GM18502 (cell line): ENCODE measurements at regions not wholly inside any gene's neighbourhood (a gene's known extent, or its start where the extent isn't known, plus 50 kb on each side); places are given as distances from the start of the nearest gene placed in this dataset.

Source experiments
- ATAC-seq: cut with Tn5 transposase; IDR thresholded peaks from one replicate; pipeline ENCODE4 v1.9.1; 2021; ENCODE audit warnings: mild to moderate bottlenecking; ENCODE audit not compliant: unreplicated experiment, poor library complexity

- no peak for ATAC-seq
Measured at GRCh38 chr18:77501266-77501665, 251.6 kb downstream of the GALR1 start.

DNA sequence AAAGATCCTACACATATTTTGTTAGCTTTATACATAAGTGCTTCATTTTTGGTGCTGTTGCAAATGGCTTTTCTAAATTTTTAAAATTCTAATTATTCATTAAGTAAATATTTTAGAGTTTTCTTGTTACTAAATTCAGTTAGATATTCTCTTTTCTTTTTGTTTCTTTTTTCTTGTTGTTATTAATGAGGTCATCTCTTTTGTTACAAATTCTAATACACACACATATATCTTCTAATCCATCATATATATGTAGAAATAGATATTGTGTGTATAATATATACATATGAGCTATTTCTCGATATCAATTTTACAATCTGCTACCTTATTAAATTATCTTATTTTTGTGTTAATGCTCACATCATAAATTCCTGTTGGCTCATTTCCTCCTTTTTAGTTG lies 255.9 kb downstream of the GALR1 start:
- no peak for ATAC-seq

DNA sequence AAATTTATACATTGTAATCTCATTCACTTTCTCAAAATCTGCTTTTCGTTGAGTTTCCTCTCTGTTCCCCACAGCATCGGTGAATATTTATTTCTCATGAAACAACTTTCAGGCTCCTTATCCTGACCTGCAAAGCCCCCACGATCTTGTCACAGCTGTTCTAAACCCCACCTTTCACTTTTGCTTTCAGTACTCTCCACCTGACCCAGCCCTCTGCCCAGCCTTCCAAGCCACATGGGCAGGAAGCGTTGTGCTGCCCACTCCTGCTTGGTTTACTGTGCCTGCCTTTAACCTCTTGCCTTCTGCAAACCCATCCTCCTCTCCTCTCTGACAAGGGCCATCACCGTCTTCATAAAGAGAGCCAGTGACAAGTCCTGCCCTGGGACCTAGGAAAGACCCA lies 262.5 kb downstream of the GALR1 start:
- no peak for ATAC-seq

- no peak for ATAC-seq
Measured at GRCh38 chr18:77517901-77518300, 268.3 kb downstream of the GALR1 start.

DNA sequence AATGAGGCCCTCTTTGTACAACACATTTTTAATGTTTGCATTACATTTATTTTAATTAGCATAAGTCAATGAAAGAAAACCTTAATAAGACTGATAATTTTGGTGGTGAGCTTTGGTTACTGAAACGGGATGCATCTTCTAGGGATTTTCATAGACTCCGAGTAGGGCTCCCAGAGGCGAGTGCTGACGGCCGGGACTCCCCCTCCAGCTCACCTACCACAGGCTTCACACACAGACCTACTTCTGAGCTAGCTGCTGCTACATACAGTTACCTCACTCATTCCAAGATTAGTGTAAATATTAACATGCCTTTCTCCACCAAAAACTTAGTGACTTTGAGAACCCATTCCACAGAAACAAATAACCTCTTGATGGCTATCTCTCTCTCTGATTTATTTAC lies 271.1 kb downstream of the GALR1 start:
- no peak for ATAC-seq

GRCh38 chr18:77522051-77522675 lies 272.5 kb downstream of the GALR1 start:
- ATAC-seq = peak; percentile 36

- ATAC-seq = no peak
Measured at GRCh38 chr18:77524909-77525308, 275.3 kb downstream of the GALR1 start.

GRCh38 chr18:77526962-77527361 lies 277.3 kb downstream of the GALR1 start:
- no peak for ATAC-seq

- ATAC-seq = no peak
Measured at GRCh38 chr18:77528872-77529271, 279.2 kb downstream of the GALR1 start.

DNA sequence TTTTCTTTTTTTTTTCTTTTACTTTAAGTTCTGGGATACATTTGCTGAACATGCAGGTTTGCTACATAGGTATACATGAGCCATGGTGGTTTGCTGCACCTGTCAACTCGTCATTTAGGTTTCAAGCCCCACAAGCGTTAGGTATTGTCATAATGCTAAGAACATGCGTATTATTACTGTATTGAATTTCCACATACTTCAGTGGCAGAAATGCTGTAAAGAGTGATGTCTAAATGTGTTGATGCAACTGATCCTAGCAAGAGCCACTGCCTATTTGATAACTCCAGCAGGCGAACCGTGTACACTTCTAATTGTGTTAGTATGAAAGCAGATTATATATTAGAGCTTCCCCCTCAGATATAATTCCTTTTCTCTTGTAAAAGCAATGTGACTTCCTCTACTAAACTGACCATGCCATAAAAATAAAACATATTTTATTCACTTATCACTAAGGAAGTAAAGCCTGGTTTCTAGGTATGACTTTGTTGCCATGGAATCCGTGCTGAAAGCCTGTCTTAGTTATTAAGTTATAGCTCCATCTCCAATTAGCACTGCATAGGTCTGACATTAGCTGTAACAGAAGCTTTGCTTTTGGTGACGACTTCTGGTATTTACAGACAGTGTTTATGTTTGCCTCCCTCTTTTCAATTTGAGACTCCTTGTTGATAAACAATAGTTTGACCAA lies 280.0 kb downstream of the GALR1 start:
- ATAC-seq = no peak

GRCh38 chr18:77530732-77531131 lies 281.1 kb downstream of the GALR1 start:
- ATAC-seq = no peak

GRCh38 chr18:77539860-77540259 lies 290.2 kb downstream of the GALR1 start:
- no peak for ATAC-seq

DNA sequence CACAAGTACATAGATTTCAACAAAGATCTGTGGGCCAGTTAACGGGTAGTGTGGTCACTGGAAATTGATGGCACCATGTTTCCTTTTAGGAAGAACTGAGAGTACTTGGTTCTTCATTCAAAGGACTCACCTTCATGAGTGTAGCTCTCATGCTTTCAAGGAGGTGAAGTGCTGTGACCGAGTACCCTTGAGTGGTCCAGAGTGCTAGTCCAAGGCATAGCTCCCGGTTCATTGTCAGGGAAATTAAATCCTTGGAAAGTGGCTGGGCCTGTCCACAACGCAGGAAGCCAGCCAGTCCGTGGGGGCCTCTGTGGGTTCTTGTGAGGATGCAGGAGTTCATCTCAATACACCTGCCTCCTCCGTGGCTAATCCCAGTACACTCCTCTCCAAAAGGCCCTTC lies 295.1 kb downstream of the GALR1 start:
- ATAC-seq = no peak

- ATAC-seq = no peak
Measured at GRCh38 chr18:77547757-77548156, 298.1 kb downstream of the GALR1 start.

GRCh38 chr18:77548790-77549420 lies 299.3 kb downstream of the GALR1 start:
- ATAC-seq = no peak

- no peak for ATAC-seq
Measured at GRCh38 chr18:77550625-77551024, 301.0 kb downstream of the GALR1 start.

- no peak for ATAC-seq
Measured at GRCh38 chr18:77551055-77551454, 301.4 kb downstream of the GALR1 start.

DNA sequence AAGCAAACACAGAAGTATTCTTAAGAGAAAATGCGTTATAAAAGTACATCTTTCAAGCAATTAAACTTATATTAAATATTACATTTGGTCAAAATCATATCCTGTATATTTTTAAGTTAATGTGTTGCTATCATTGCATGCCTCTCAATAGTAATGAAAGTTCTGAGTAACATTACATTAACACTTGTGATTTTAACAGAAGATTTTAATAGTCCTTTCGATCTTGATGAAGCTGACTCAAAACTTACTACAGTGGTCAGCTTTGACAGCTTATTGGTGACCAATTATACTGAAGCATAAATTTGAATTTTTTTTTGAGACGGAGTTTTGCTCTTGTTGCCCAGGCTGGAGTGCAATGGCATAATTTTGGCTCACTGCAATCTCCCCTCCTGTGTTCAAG lies 303.3 kb downstream of the GALR1 start:
- ATAC-seq = no peak

DNA sequence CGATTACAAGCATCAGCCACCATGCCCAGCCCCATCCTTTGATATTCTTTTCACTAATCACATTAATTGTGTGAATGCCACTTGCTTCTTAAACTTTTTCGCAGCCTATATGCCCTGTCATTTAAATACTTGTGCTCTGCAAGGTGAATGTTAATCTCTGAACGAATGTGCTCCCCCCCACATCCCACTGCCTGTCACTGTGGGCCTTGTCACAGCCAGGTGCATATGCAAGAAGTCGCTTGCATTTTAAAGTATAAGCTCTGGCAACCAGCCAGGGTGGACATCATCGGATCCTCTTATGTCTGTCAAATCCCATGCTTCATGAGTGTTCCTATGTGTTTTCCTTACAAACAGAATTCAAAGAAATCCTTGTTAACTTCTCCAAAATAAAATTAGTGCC lies 304.4 kb downstream of the GALR1 start:
- ATAC-seq = no peak

DNA sequence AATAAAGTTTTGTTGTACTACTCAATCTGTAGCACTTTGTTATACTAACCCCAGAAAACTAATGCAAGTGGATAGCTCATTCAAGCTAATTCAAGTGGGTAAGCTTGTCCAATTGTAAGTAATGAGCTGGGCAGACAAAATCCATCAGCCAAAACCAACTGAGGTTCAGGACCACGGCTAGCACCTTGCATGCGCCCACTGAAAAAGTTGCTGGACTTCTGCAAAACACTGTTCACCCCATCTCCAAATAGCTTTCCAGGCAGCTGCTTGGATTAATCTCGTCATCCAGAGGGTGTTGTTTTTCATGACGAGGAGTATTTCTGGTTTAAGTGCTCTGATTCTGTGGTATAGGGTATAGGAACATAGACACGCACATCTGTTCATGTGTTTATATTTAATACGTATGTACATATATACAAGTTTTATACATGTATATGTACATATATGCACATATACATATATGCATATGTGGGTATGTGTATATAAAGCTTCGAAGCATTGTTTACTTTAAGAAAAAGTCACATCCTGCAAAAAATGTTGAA lies 307.5 kb downstream of the GALR1 start:
- ATAC-seq = no peak

DNA sequence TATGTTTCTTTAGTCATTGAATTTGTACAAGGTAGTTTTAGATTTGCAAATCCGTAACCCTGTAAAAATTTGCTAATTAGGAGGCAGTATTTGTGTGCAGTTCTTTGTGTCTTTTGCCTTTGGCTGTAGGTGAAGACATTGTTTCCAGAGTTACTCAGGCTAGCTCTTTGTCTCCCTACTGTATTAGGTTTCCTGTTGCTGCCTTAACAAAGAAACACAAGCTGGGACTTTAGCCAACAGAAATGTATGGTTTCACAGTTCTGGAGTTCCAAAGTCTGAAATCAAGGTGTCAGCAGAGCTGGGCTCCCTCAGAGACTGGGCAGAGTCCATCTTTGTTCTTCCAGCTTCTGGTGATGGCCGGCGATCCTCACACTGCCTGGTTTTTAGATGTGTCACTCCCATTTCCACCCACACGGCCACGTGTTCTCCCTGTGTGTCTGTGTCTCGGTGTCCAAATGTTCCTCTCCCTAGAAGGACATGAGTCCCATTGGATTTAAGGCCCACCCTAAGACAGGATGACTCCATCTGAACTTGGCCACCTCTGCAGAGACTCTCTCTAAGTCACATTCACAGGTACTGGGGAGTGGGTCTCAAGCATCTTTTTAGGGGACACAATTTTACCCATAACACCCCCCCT lies 309.7 kb downstream of the GALR1 start:
- no peak for ATAC-seq
